ENCODE measurements at regions not wholly inside any gene's neighbourhood (a gene's known extent, or its start where the extent isn't known, plus 50 kb on each side); places are given as distances from the start of the nearest gene placed in this dataset.

- Mint-ChIP-seq H3K36me3 (ENCODE audit: low read depth) (no peaks in the 10 kb centered on the region), H3K4me1 (no peaks in the 10 kb centered on the region), H3K9me3 (peaks cover 7% of the 10 kb centered on the region), H3K4me3 (no peak overlapping the region), H3K27ac (no peak overlapping the region), H3K27me3 (ENCODE audit: low read depth) (no peaks in the 10 kb centered on the region)
- TF ChIP-seq CTCF (IDR thresholded peaks at IDR 0.05; ENCODE audit: unreplicated experiment in 3 of 3) = no peak
These were observed 336.5 kb upstream of the SFRP2 start for GRCh38 chr4:154125340-154125739.

GRCh38 chr4:154124539-154125255 lies 335.8 kb upstream of the SFRP2 start:
- no peak overlapping the region for H3K27ac Mint-ChIP-seq
- no peak for TF ChIP-seq CTCF (IDR thresholded peaks at IDR 0.05; ENCODE audit: unreplicated experiment in 3 of 3)
- H3K9me3 Mint-ChIP-seq = peaks cover 7% of the 10 kb centered on the region
- no peaks in the 10 kb centered on the region for H3K4me1 Mint-ChIP-seq
- no peaks in the 10 kb centered on the region for H3K27me3 Mint-ChIP-seq (ENCODE audit: low read depth)
- no peaks in the 10 kb centered on the region for H3K36me3 Mint-ChIP-seq (ENCODE audit: low read depth)
- no peak overlapping the region for H3K4me3 Mint-ChIP-seq

GRCh38 chr4:154123897-154124296 lies 335.0 kb upstream of the SFRP2 start:
- Mint-ChIP-seq H3K27ac (no peak overlapping the region), H3K9me3 (peaks cover 7% of the 10 kb centered on the region), H3K27me3 (ENCODE audit: low read depth) (no peaks in the 10 kb centered on the region), H3K36me3 (ENCODE audit: low read depth) (no peaks in the 10 kb centered on the region), H3K4me1 (no peaks in the 10 kb centered on the region), H3K4me3 (no peak overlapping the region)
- TF ChIP-seq CTCF (IDR thresholded peaks at IDR 0.05; ENCODE audit: unreplicated experiment in 3 of 3) = no peak

- Mint-ChIP-seq H3K36me3 (ENCODE audit: low read depth) (no peaks in the 10 kb centered on the region), H3K27ac (no peak overlapping the region), H3K9me3 (no peaks in the 10 kb centered on the region), H3K4me3 (no peak overlapping the region), H3K27me3 (ENCODE audit: low read depth) (no peaks in the 10 kb centered on the region), H3K4me1 (no peaks in the 10 kb centered on the region)
- TF ChIP-seq CTCF (IDR thresholded peaks at IDR 0.05; ENCODE audit: unreplicated experiment in 3 of 3) = no peak
These were observed 331.9 kb upstream of the SFRP2 start for GRCh38 chr4:154120690-154121345.

- no peaks in the 10 kb centered on the region for H3K9me3 Mint-ChIP-seq
- no peaks in the 10 kb centered on the region for H3K4me1 Mint-ChIP-seq
- no peak overlapping the region for H3K4me3 Mint-ChIP-seq
- no peak for TF ChIP-seq CTCF (IDR thresholded peaks at IDR 0.05; ENCODE audit: unreplicated experiment in 3 of 3)
- no peak overlapping the region for H3K27ac Mint-ChIP-seq
- H3K36me3 Mint-ChIP-seq (ENCODE audit: low read depth) = no peaks in the 10 kb centered on the region
- no peaks in the 10 kb centered on the region for H3K27me3 Mint-ChIP-seq (ENCODE audit: low read depth)
These were observed 331.3 kb upstream of the SFRP2 start for GRCh38 chr4:154120006-154120676.
